HS-27A (cell line): ENCODE measurements at regions not wholly inside any gene's neighbourhood (a gene's known extent, or its start where the extent isn't known, plus 50 kb on each side); places are given as distances from the start of the nearest gene placed in this dataset.
"Not testable (repeated sequence)": the region's sequence is repeated elsewhere in the genome, so short reads cannot be mapped to it uniquely, and the experiment has no call there.

Experiments
- DNase-seq: peaks from one replicate; pipeline ENCODE4 v3.0.0-alpha.2; 2012; ENCODE audit warnings: low read depth, missing footprints

DNA sequence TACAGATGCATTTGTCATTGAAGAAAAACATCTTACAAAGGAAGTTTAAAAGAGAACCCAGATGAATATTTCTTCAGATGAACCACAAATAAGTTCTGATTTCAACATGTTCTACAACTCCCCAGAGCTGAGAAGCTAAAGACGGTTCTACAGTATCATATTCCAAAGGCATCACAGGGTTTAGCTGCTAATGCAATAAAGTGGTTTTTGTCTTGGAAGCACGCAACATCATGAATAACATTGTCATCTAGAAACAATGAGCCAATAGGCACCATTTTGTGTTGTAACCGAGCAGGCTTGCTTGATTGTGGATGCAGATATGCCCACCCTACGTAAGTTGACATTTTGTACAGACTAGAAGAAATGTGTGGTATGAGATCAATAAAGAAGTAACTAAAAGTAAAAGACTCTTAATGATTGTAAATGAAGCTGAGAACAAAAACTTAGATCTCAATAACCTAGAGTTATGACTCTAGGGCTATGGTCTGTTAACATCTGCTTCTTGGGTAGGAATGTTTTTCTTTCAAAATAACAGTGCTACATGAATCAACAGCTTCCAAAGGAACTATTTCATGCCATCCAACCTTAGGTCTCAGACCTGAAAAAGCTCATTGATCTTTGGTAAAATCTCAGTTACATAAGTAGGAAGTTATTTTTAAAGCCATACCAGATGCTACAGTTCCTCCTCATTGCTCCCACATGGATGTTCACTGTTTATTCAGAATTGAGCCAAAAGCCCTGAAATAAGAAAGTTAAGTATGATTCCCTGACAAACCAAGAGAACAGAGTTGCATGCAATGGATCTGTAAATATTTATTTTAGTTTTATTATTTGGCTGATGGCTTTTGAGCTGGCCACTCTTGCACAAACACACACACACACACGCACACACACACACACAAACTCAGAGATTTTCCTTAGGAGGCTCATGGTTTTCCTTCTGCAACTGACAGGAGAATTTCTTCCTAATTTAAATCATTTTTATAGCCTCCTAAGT lies 118.7 kb upstream of the SLCO6A1 start:
- DNase-seq = no peak

DNA sequence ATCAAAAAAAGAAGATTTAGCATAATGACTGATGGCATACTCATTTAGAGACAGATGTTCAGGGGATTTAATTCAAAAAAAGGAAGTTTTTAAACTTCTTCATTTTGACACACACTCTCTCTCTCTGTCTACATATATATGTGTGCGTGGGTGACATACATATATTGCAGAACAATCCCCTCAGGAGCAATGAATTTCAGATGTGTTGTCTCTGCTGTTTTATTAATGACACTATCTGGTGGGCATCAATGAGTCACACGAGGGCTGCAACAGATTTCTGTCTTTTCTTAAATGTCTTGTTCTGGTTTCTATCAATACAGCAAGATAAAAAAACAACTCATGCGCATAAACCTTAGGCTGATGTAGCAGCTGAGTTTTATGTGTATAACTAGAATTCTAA lies 123.5 kb upstream of the SLCO6A1 start:
- no peak for DNase-seq

DNA sequence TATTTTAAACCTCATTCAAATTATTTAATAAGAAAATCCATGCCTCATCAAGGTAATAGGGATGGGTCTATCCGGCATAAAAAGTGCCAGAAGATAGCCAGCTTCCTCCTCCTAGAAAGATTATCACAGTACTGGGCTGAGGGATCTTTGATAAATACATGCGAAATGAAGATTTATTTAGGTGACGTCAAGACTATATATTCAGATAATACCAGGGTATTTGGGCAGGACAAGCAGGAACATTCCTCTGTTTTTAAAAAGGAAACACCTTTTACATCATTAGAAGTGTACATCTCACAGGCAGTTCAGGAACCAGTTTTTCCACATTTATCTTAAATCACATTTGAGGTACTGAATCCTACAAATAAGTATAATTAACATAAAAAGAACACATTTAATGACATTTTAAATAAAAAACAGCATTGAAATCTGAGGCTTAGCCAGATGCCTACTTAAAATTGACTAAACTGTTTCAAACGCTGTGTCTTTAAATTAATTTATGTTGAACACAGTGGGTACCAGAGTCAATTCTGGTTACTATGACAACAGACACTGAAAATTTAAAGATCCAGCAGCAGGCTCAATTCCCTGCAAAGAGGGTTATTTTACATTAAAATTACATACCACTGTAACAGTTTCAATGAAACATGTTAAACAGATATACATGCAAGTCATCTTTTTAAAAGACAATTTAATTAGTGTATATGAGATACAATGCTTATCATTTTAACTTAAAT lies 124.7 kb upstream of the SLCO6A1 start:
- DNase-seq = no peak

DNA sequence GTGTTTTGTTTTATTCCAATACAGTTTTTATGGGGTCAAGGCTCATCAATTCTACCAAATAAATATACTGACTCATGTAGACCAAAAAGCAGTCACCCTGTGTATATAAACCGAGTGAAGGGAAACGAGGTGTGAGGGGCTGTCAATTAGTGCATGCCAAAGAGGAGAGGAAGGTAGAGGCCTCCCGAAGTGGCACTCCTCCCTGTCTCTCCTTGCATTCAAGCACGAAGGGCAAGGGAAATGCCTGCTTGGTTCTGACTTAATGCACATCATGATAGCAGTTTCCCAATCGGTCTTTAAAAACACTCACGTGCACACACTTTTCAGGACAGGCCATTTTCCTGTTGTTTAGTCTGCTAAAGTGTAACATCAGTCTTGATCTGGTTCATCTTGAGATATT lies 125.6 kb upstream of the SLCO6A1 start:
- no peak for DNase-seq

DNA sequence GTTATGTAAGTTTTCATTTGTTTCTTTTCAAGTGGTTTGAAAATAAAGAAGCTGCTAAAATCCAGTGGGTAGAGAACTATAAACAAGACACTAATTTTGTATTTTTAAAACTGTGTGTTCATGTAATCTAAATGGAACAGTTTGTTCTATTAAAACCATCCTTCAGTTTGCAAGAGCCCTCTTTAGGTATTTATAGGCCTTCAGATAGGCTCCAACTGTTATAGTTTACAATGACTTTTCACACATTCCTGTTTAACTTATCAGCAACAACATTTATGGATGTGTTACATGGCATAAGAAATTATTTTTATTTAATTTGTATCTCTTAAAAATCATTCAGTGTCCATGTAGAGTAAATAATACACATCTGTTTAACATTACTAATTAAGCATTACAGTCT lies 126.7 kb upstream of the SLCO6A1 start:
- no peak for DNase-seq

DNA sequence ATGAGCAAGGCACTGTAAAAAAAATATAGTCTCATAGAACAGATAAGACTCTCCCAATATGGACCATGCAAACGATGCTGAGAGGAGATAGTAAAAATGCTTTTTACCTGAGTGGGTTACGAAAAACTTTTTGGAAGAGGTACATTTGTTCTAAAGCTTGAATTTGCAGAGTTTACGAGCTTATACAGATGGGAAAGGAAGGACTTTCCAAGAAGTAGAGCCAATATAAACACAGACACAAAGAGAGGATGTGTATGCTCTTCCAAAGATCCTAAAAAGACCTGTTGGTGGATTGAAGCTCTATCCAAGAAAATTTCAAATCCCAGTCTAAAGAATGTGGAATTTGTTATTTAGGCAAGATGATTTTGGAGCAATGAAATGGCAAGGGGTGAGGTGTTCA lies 127.1 kb upstream of the SLCO6A1 start:
- no peak for DNase-seq

DNA sequence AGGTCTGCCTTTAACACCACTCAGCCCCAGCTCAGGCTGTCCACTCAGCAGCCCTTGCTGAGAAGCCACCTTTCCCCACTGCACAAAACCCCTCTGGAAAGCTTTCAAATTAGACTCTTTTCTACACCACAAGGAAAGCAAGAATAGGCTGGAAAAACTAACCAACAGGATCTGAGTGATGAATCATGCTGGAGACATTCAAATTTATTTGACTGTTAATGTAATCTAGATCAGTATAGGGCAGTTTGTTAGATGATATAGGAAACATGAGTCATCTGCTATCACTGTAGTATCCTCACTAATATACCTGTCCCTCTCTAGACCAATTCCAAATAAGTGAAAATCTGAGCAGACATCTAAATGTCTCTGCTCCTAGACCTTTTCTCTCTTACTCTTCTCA lies 127.8 kb upstream of the PAM start:
- no peak for DNase-seq

DNA sequence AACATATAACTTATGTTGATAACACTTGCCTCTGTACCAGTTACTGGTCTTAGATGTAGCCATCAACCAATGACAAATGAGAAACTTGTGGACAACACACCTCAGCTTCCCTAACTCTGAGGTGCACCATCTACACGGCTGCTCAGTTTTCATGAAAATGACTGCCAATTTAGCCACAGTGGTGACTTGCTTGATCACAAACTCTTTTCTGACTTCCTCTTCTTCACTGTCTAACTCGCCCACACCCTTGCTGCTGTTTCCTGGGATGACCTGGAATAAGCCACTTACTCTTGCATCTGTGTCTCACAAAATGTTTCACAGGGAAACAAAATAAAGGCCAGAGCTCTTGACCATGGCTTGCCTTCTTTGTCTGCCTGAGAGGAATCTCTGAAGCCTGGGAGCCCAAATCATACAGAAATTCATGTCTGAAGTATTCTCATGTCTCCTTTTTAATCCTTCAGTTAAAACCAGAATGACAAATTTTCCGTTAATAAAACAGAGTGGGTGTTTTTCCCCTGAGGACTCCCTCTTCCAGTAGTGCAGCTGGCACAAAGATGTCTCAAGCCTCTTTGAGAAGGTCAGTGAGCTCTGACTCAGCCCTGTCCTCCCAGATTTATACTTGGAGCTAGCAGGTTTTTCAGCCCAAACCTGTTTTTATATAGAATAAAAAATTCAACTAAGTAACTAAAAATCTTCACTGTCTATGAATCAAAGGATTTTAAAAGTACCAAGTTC lies 126.5 kb upstream of the PAM start:
- DNase-seq = no peak

DNA sequence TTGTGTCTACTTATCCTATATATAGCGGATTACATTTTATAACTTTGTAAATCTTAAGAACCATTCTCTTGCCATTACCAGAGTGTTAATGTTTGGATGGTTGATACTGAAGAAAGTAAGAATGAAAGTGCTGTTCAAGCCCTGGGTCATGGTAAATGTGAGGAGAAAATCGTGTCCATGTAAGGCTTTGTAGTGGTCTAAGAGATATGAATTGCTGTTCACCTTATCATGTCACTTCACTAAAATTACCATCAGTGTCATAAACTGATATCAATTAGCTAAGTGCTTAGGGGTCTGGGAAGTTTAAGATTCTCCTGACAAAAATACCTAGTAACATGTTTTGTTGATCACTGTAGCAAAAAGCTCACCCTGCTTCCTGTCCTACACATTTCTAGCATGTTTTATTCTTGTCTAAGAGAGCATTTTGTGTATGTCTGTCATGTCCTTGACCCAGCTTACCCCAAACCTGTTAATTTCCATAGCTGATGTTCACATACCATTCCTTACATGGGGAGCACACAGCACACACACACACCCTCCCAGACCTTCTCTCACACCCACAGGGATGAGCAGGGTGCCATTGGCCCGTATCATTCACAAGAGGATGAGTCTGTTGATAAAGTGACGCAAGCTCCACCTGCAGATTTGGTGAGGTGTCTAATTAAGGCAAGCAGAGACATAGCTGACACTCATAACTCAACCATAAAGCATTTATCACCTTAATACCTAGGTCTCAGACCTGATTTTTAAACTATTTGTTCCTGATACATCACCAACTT lies 125.1 kb upstream of the PAM start:
- DNase-seq = no peak

DNA sequence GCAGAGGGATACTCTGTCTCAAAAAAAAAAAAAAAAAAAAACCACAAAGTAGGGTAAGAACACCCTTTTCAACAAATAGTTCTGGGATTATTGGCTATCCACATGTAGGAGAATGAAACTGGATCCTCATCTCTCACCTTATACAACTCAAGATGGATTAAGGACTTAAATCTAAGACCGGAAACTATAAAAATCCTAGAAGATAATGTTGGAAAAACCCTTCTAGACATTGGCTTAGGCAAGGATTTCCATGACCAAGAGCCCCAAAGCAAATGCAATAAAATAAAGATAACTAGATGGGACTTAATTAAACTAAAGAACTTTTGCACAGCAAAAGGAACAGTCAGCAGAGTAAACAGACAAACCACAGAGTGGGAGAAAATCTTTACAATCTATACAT lies 119.7 kb upstream of the PAM start:
- DNase-seq = not testable (repeated sequence)

DNA sequence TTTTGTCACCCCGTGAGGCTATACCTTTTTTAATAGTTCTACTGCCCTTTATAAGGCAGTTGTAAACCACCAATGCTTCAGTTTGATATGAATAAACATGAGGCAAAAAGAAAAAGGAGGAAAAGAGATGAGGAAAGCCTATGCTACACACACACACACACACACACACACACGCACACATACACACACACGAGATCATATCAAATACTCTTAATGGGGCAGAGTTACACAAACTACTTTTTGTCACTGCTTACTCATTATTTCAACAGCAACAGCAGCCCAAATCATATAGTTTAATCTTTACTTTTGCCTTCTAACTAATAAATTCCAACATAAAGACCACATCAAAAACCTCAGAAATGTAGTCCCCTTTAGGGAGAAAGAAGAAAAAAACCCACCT lies 116.8 kb upstream of the PAM start:
- DNase-seq = no peak

DNA sequence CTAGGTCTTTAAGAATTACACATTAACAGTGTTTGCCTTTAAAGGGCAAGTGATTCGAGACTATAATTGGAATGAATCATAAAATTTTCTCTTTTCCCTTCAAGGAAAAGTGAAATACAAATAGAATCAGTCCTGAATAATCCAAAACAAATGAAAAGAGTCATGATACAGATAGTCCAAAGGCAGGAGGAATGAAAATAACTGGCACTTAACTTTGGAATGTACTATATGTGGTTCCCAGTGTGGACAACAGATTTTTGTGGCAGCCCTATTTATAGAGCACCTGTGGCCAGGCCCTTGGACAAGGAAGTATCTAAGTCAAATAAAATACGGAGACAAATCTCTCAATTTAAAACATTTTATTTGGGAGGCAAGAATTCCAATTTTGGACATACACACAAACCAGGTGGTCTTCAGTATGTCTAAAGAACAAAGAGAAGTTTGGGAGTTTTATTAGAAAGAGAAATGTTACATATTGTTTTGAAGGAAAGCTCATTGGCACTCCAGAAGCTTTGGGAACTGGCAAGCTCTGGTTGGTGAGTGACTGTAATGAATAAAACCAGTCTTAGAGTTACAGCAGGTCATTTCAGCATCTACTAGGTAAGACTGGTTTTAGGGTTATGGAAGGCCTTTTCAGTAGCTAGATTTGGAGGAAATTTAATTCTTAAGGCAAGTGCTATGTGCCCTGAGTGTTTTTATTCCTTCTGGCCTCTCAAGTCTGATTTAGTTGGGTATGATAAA lies 116.0 kb upstream of the PAM start:
- DNase-seq = no peak

DNA sequence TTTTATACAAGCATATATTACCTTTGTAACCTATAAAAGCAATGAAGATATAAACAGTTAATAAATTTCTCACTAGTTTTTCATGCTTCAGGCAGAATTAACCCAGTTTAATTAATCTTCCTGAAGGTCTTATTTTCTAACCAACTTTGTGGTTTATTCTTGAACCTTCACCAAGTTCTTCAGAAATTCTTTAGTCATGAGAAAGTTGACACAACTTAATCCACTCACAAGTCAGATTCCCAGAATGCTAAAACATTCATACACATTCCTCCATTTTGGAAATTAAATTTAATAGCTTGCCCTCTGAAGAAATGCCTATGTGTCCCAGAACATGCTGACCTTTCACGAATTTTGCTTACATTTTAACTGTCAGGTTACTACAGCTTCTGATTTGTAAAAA lies 105.4 kb upstream of the PAM start:
- no peak for DNase-seq

DNA sequence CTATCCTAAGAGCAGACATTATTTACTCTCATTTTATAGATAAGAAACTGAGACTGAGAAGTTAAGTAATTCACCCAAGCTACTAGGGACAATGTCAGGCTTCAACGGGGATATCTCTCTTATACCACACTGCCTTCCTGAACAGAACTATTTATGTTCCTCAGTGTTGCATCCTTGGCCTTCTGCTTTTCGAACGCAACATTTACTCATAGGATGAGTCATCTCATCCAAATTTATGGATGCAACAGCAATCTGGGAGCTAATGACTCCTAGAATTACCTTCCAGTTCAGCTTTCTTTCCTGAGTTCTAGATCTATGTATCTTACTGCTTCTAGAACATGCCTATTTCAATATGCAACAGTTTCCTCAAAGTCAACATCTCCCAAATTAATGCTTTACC lies 103.6 kb upstream of the PAM start:
- no peak for DNase-seq

DNA sequence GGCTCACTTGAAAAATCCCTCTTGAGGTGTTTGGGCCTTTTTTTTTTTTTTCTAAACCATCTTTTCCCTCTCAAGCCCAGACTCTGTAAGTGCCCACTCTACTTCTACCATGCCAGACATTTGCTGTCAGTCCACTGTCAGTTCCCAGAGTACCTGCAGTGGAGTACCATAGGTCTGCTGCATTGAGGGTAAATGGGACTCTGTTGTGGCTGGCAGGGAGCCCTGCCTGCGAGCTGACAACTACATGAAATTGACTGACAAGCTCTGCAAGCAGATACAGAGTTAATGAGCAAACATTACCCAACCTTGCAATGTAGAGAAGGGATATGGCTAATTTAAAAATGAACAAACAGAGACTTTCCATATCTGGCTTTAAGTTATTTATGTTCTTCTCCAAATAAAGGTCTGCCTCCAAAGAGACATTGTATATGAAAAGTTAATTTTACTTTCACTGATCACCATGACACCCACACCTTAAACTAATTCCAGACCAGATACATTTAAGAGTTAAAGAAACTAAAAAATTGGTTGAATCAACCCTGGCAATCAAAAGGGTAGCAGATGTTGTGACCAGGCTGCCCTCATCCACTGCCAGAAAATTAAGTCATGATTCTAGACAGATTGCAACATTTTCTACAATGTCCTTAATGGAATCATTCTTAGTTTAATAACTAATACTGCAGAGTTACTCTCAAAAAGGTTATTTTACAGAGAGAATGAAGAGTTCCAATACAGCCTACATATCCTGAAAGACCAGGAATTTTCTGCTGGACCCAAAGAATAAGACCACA lies 100.4 kb upstream of the PAM start:
- no peak for DNase-seq

DNA sequence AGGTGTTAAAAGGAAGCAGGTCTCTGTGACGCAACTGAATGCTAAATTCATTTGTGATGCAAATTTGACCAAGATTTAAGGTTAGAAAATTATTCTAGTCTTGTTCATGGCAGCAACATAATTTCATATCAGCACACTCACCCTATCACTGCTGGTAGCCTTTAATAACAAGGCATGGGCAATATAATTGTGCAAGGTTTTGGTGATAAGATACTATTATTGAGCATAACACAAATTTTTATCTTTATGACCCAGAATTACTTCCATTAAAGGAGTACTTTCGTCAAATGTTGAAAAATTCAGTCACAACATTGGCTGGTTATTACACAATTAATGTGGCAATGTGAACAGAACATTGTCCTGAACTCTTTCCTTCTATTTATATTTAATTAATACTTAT lies 96.0 kb upstream of the PAM start:
- no peak for DNase-seq

DNA sequence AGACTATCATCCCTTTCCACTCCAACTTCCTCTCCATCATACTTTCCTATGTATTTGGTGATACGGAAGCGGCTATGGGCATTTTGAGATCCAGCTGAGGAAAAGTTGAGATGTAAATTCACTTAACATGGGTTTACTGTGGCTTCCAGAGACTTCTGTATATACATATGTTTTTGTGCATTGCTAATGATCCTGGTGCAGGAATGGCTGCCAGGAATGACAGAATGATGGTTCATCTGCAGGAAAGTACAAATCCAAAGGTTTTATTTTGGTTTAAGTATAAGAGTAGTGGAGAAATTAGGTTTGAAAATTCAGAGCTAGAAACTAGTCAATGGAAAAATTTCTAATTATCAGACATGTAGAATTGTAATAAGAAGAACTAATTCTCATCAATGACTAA lies 95.0 kb upstream of the PAM start:
- DNase-seq = no peak

DNA sequence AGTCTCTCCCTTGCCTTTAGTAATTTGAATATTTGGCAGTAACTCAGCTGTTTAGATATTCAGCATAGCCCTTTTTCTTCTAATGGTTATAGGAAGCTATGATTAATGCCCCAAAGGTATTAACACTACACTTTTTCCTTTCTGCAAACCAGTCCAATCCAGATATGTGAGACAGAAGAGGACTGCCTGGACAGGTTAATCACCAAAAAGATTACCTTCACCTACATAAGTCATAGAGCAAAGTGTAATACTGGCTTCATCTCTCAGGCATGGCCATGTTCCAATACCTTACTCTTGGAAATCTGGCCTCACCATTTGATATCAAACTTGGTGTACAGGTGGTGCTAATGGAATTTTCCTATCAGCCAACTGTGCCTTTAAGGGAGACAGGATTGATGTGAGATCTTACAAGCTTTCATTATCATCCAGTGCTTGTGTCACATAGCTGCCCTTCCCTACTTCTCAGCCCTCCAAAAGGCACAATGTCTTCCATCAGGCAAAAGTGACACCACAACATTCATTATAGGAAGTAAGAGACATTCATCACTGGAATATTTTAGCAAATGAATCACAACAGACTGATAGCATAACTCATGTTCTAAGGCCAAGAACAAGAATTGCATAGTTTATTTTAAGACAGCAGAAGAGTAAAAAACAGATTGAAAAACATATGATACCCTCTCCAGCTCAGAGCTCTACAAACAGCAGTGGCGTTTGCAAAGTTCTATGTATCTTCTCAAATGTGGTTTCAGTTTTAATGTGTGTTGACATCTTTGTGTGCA lies 91.2 kb upstream of the PAM start:
- DNase-seq = no peak

DNA sequence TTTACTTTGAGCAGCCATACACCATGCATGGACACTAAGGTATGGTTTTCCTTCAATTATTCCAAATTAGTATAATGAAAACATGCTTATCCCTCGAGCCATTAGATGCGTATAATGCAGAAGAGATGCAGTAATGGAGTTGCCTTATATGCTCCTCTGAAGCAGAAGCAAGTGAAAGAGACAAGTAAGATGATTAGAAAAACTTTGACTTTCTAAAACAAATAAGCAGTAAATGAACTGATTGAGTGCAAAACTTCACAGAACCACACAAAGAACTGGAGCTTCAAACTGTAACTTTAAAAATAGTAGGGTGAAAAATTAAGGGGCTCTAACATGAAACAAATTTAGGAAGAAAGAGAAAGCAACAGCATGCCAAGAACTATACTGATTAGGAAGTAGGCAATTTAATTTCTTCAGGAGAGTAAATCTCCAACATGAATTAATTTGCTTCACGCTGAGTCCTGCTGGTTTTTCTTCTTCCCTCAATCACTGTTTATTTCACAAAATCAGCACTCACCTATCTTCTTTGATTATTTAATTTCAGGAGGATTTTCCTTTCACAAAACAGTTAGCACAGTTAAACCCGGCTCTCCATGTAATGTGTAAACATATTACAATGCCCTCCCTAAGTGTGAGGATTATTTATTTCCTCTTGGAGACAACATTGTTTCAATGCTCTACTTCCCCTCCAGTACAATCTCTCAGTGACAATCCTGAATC lies 90.3 kb upstream of the PAM start:
- no peak for DNase-seq
